ENCODE measurements at regions not wholly inside any gene's neighbourhood (a gene's known extent, or its start where the extent isn't known, plus 50 kb on each side); places are given as distances from the start of the nearest gene placed in this dataset.

GRCh38 chr6:23396949-23397348 is 729.1 kb upstream of the NRSN1 start:
- no peak overlapping the region for H3K4me3 ChIP-seq
- H3K27me3 ChIP-seq = no peaks in the 10 kb centered on the region
- no peaks in the 10 kb centered on the region for H3K9me3 ChIP-seq
- no peaks in the 10 kb centered on the region for H3K4me1 ChIP-seq
- H3K36me3 ChIP-seq = no peaks in the 10 kb centered on the region
- no peak for TF ChIP-seq EP300 (IDR thresholded peaks at IDR 0.05)
- 80% methylated on average over 3 of the region's 3 CpGs for WGBS
- H3K27ac ChIP-seq = no peak overlapping the region
- no peak for DNase-seq (ENCODE audit: low spot score in 2 of 2)

- TF ChIP-seq POLR2A (IDR thresholded peaks at IDR 0.05) (no peak), POLR2AphosphoS5 (IDR thresholded peaks at IDR 0.05) (no peak), EP300 (IDR thresholded peaks at IDR 0.05) (no peak), CTCF (IDR thresholded peaks at IDR 0.05) (no peak)
- H3K4me1 ChIP-seq = no peaks in the 10 kb centered on the region
- WGBS = 46% methylated on average over 5 of the region's 5 CpGs
- no peak overlapping the region for H3K4me3 ChIP-seq
- H3K27me3 ChIP-seq = no peaks in the 10 kb centered on the region
- no peak for DNase-seq (ENCODE audit: low spot score in 2 of 2)
- no peaks in the 10 kb centered on the region for H3K9me3 ChIP-seq
- no peaks in the 10 kb centered on the region for H3K36me3 ChIP-seq
- H3K27ac ChIP-seq = no peak overlapping the region
These were observed 722.6 kb upstream of the NRSN1 start for GRCh38 chr6:23403460-23403859.

- Histone ChIP-seq H3K27me3 (no peaks in the 10 kb centered on the region), H3K4me3 (no peak overlapping the region), H3K27ac (no peak overlapping the region), H3K36me3 (no peaks in the 10 kb centered on the region), H3K4me1 (peaks cover 7% of the 10 kb centered on the region), H3K9me3 (no peaks in the 10 kb centered on the region)
- no peak for DNase-seq (ENCODE audit: low spot score in 2 of 2)
- 60% methylated on average over 7 of the region's 7 CpGs for WGBS
- TF ChIP-seq POLR2A (IDR thresholded peaks at IDR 0.05) (no peak), CTCF (IDR thresholded peaks at IDR 0.05) (no peak), EP300 (IDR thresholded peaks at IDR 0.05) (no peak), POLR2AphosphoS5 (IDR thresholded peaks at IDR 0.05) (no peak)
These were observed 716.5 kb upstream of the NRSN1 start for GRCh38 chr6:23409531-23409930.

- no peak for DNase-seq (ENCODE audit: low spot score in 2 of 2)
- Histone ChIP-seq H3K36me3 (no peaks in the 10 kb centered on the region), H3K9me3 (no peaks in the 10 kb centered on the region), H3K27me3 (no peaks in the 10 kb centered on the region), H3K4me3 (no peak overlapping the region), H3K27ac (no peak overlapping the region), H3K4me1 (peaks cover 7% of the 10 kb centered on the region)
- TF ChIP-seq POLR2A (IDR thresholded peaks at IDR 0.05) = no peak
- no peak for TF ChIP-seq EP300 (IDR thresholded peaks at IDR 0.05)
- TF ChIP-seq CTCF (IDR thresholded peaks at IDR 0.05) = no peak
- no peak for TF ChIP-seq POLR2AphosphoS5 (IDR thresholded peaks at IDR 0.05)
- WGBS = 83% methylated on average over 8 of the region's 8 CpGs
These were observed 715.6 kb upstream of the NRSN1 start for GRCh38 chr6:23410439-23410838.

- Histone ChIP-seq H3K9me3 (no peaks in the 10 kb centered on the region), H3K4me3 (no peak overlapping the region), H3K27me3 (no peaks in the 10 kb centered on the region), H3K27ac (no peak overlapping the region), H3K4me1 (peaks cover 7% of the 10 kb centered on the region), H3K36me3 (no peaks in the 10 kb centered on the region)
- TF ChIP-seq EP300 (IDR thresholded peaks at IDR 0.05) (no peak), POLR2AphosphoS5 (IDR thresholded peaks at IDR 0.05) (no peak), POLR2A (IDR thresholded peaks at IDR 0.05) (no peak), CTCF (IDR thresholded peaks at IDR 0.05) (no peak)
- DNase-seq (ENCODE audit: low spot score in 2 of 2) = no peak
These were observed 713.2 kb upstream of the NRSN1 start for GRCh38 chr6:23412770-23413169.

- 81% methylated on average over 2 of the region's 2 CpGs for WGBS
- no peak for DNase-seq (ENCODE audit: low spot score in 2 of 2)
These were observed 712.5 kb upstream of the NRSN1 start for GRCh38 chr6:23413327-23414050.

More at GRCh38 chr6:23413327-23414050, 712.5 kb upstream of the NRSN1 start:
- TF ChIP-seq CTCF (IDR thresholded peaks at IDR 0.05) = no peak
- TF ChIP-seq POLR2AphosphoS5 (IDR thresholded peaks at IDR 0.05) = no peak
- no peak for TF ChIP-seq POLR2A (IDR thresholded peaks at IDR 0.05)
- TF ChIP-seq EP300 (IDR thresholded peaks at IDR 0.05) = no peak
- Histone ChIP-seq H3K36me3 (no peaks in the 10 kb centered on the region), H3K4me1 (peaks cover 7% of the 10 kb centered on the region), H3K9me3 (no peaks in the 10 kb centered on the region), H3K27me3 (no peaks in the 10 kb centered on the region), H3K4me3 (no peak overlapping the region), H3K27ac (no peak overlapping the region)
